ENCODE measurements at regions not wholly inside any gene's neighbourhood (a gene's known extent, or its start where the extent isn't known, plus 50 kb on each side); places are given as distances from the start of the nearest gene placed in this dataset.
"Not testable (repeated sequence)": the region's sequence is repeated elsewhere in the genome, so short reads cannot be mapped to it uniquely, and the experiment has no call there.

- not testable (repeated sequence) for TF ChIP-seq CTCF, EP300, POLR2A, POLR2AphosphoS5 (IDR thresholded peaks at IDR 0.05)
Measured at GRCh38 chr22:22336333-22336732, 91.7 kb downstream of the VPREB1 start.

Measured in upper lobe of left lung (tissue), 4 donors.